ENCODE measurements at regions not wholly inside any gene's neighbourhood (a gene's known extent, or its start where the extent isn't known, plus 50 kb on each side); places are given as distances from the start of the nearest gene placed in this dataset.

GRCh38 chr22:49042066-49042465, 785.6 kb downstream of the BRD1 start:
- no peaks in the 10 kb centered on the region for H3K36me3 ChIP-seq (ENCODE audit: control insufficient read depth, insufficient read depth, low read length)
- ATAC-seq (no peak), DNase-seq (ENCODE audit: low read depth, low spot score) (no peak)
- H3K27ac ChIP-seq (ENCODE audit: low read length), result no peak overlapping the region
- BruUV-seq (replicated peaks), result no TSS peak
- no peaks in the 10 kb centered on the region for H3K9me3 ChIP-seq (ENCODE audit: control insufficient read depth, insufficient read depth, low read depth, low read length)
- intact Hi-C loops (cut with micrococcal nuclease; ENCODE audit: unreplicated experiment), result no loop called here
- H3K27me3 ChIP-seq (ENCODE audit: control insufficient read depth, insufficient read depth, low read length), result no peaks in the 10 kb centered on the region; the same call in 1 of the 2 replicates
- H3K4me3 ChIP-seq (ENCODE audit: low read depth in 2 of 2, low read length in 2 of 2), result no peak overlapping the region
- H3K4me1 ChIP-seq (ENCODE audit: control insufficient read depth, insufficient read depth, low read length), result no peaks in the 10 kb centered on the region
- in situ Hi-C loops (cut with HindIII; ENCODE audit: low pct_unique_long_range_greater_than_20kb, low sequenced_read_pairs), result no loop called here
- ChIA-PET CTCF (no interaction called here), POLR2A (no interaction called here)
- TF ChIP-seq SIN3A (IDR thresholded peaks at IDR 0.05; ENCODE audit: borderline replicate concordance, insufficient read depth, low read depth, low read length) (no peak), CTCF (IDR thresholded peaks at IDR 0.05) (no peak), REST (IDR thresholded peaks at IDR 0.05; ENCODE audit: insufficient read depth in 1 of 2, low read depth in 2 of 2, low read length in 1 of 2) (no peak), POLR2AphosphoS5 (IDR thresholded peaks at IDR 0.05; ENCODE audit: low read depth, low read length) (no peak), TCF7L2 (IDR thresholded peaks at IDR 0.05; ENCODE audit: low read depth, low read length) (no peak)

- Histone ChIP-seq H3K4me3 (ENCODE audit: low read depth in 2 of 2, low read length in 2 of 2) (no peak overlapping the region), H3K4me1 (ENCODE audit: control insufficient read depth, insufficient read depth, low read length) (no peaks in the 10 kb centered on the region), H3K27ac (ENCODE audit: low read length) (no peak overlapping the region), H3K27me3 (ENCODE audit: control insufficient read depth, insufficient read depth, low read length) (no peaks in the 10 kb centered on the region; the same call in 1 of the 2 replicates), H3K9me3 (ENCODE audit: control insufficient read depth, insufficient read depth, low read depth, low read length) (no peaks in the 10 kb centered on the region), H3K36me3 (ENCODE audit: control insufficient read depth, insufficient read depth, low read length) (no peaks in the 10 kb centered on the region)
- POLR2A ChIA-PET, result no interaction called here
- no peak for ATAC-seq
- BruUV-seq (replicated peaks), result no TSS peak
- no peak for DNase-seq (ENCODE audit: low read depth, low spot score)
- intact Hi-C loops (cut with micrococcal nuclease; ENCODE audit: unreplicated experiment) (no loop called here), in situ Hi-C loops (cut with HindIII; ENCODE audit: low pct_unique_long_range_greater_than_20kb, low sequenced_read_pairs) (no loop called here)
- CTCF ChIA-PET, result interaction anchor here (0.6 kb wide), 1 partner anchor 266 kb away, joined by 5 read pairs; no protein-coding TSS in a partner anchor
- TF ChIP-seq TCF7L2 (IDR thresholded peaks at IDR 0.05; ENCODE audit: low read depth, low read length), result no peak
- TF ChIP-seq CTCF (IDR thresholded peaks at IDR 0.05), result no peak
- TF ChIP-seq REST (IDR thresholded peaks at IDR 0.05; ENCODE audit: insufficient read depth in 1 of 2, low read depth in 2 of 2, low read length in 1 of 2), result no peak
- TF ChIP-seq POLR2AphosphoS5 (IDR thresholded peaks at IDR 0.05; ENCODE audit: low read depth, low read length), result no peak
- TF ChIP-seq SIN3A (IDR thresholded peaks at IDR 0.05; ENCODE audit: borderline replicate concordance, insufficient read depth, low read depth, low read length), result no peak
Measured at GRCh38 chr22:49040754-49041467, 786.8 kb downstream of the BRD1 start.

All from Panc1 (cell line).